ENCODE measurements at regions not wholly inside any gene's neighbourhood (a gene's known extent, or its start where the extent isn't known, plus 50 kb on each side); places are given as distances from the start of the nearest gene placed in this dataset.
"Not testable (repeated sequence)": the region's sequence is repeated elsewhere in the genome, so short reads cannot be mapped to it uniquely, and the experiment has no call there.

- ATAC-seq (ENCODE audit: low read depth in 2 of 2); H3K27me3 Mint-ChIP-seq; DNase-seq; H3K4me1 Mint-ChIP-seq; H3K4me3 Mint-ChIP-seq; H3K27ac Mint-ChIP-seq; H3K36me3 Mint-ChIP-seq: not testable (repeated sequence)
- peaks cover 0 to 15% (median 7%) of the 10 kb centered on the region in 7 donors for H3K9me3 Mint-ChIP-seq
Observed at GRCh38 chr5:174510782-174511453, 213.5 kb upstream of the MSX2 start.

GRCh38 chr5:174511714-174512253, 212.6 kb upstream of the MSX2 start:
- no peak overlapping the region for H3K27ac Mint-ChIP-seq
- H3K9me3 Mint-ChIP-seq, result peaks cover 0 to 18% (median 9%) of the 10 kb centered on the region in 7 donors
- H3K27me3 Mint-ChIP-seq, result peaks cover 0 to 5% (median 0%) of the 10 kb centered on the region in 3 donors
- DNase-seq (no peak), ATAC-seq (ENCODE audit: low read depth in 2 of 2) (no peak)
- no peak overlapping the region for H3K4me3 Mint-ChIP-seq
- H3K4me1 Mint-ChIP-seq, result no peaks in the 10 kb centered on the region
- H3K36me3 Mint-ChIP-seq, result no peaks in the 10 kb centered on the region

GRCh38 chr5:174514325-174514724, 210.1 kb upstream of the MSX2 start:
- no peaks in the 10 kb centered on the region for H3K4me1 Mint-ChIP-seq
- peaks cover 0 to 17% (median 7%) of the 10 kb centered on the region in 7 donors for H3K9me3 Mint-ChIP-seq

DNA sequence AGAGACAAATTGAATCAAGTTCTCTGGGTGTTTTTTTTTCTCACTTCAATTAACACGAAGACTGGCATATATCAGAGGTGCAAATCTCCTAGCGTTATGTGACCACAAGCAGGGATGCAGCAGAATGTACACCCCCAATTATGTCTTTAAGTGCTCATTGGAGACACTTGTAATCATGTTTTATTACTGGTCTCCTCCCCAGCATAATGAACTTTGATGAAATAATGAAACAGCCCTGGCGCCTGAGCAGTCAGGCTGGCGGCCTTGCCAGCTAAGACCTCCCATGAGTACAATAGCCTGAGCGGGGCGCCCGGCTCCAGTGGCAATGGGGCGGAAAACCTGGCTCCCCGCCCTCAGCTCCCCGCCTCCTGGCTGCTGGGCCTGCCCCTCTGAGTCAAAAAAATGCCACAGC, 209.4 kb upstream of the MSX2 start:
- H3K36me3 Mint-ChIP-seq, result no peaks in the 10 kb centered on the region
- H3K27ac Mint-ChIP-seq, result no peak overlapping the region
- H3K27me3 Mint-ChIP-seq, result no peaks in the 10 kb centered on the region
- no peak overlapping the region for H3K4me3 Mint-ChIP-seq
- DNase-seq (no peak), ATAC-seq (ENCODE audit: low read depth in 2 of 2) (no peak)
- no peaks in the 10 kb centered on the region for H3K4me1 Mint-ChIP-seq
- H3K9me3 Mint-ChIP-seq, result peaks cover 0 to 18% (median 7%) of the 10 kb centered on the region in 7 donors

More at GRCh38 chr5:174514325-174514724, 210.1 kb upstream of the MSX2 start:
- Mint-ChIP-seq H3K27ac (no peak overlapping the region), H3K36me3 (no peaks in the 10 kb centered on the region), H3K27me3 (no peaks in the 10 kb centered on the region), H3K4me3 (peak overlapping the region in 2 of 8 donors; percentile 13 to 45)
- DNase-seq (no peak), ATAC-seq (ENCODE audit: low read depth in 2 of 2) (no peak)

GRCh38 chr5:174516741-174517140, 207.6 kb upstream of the MSX2 start:
- H3K36me3 Mint-ChIP-seq, result peaks cover 0 to 6% of the 10 kb centered on the region in 2 donors
- H3K9me3 Mint-ChIP-seq, result peaks cover 0 to 14% (median 9%) of the 10 kb centered on the region in 7 donors
- peaks cover 0 to 4% (median 0%) of the 10 kb centered on the region in 3 donors for H3K4me1 Mint-ChIP-seq
- ATAC-seq (ENCODE audit: low read depth in 2 of 2) (no peak), DNase-seq (no peak)
- peaks cover 0 to 3% (median 0%) of the 10 kb centered on the region in 3 donors for H3K27me3 Mint-ChIP-seq
- no peak overlapping the region for H3K4me3 Mint-ChIP-seq
- no peak overlapping the region for H3K27ac Mint-ChIP-seq

- Mint-ChIP-seq H3K4me1 (peaks cover 0 to 4% (median 0%) of the 10 kb centered on the region in 3 donors), H3K9me3 (peaks cover 2 to 19% (median 10%) of the 10 kb centered on the region in 7 donors), H3K27ac (no peak overlapping the region), H3K4me3 (no peak overlapping the region), H3K36me3 (peaks cover 0 to 7% of the 10 kb centered on the region in 2 donors), H3K27me3 (peaks cover 0 to 11% (median 4%) of the 10 kb centered on the region in 3 donors)
- DNase-seq, result no peak
- no peak for ATAC-seq (ENCODE audit: low read depth in 2 of 2)
Observed at GRCh38 chr5:174518512-174518911, 205.9 kb upstream of the MSX2 start.

DNA sequence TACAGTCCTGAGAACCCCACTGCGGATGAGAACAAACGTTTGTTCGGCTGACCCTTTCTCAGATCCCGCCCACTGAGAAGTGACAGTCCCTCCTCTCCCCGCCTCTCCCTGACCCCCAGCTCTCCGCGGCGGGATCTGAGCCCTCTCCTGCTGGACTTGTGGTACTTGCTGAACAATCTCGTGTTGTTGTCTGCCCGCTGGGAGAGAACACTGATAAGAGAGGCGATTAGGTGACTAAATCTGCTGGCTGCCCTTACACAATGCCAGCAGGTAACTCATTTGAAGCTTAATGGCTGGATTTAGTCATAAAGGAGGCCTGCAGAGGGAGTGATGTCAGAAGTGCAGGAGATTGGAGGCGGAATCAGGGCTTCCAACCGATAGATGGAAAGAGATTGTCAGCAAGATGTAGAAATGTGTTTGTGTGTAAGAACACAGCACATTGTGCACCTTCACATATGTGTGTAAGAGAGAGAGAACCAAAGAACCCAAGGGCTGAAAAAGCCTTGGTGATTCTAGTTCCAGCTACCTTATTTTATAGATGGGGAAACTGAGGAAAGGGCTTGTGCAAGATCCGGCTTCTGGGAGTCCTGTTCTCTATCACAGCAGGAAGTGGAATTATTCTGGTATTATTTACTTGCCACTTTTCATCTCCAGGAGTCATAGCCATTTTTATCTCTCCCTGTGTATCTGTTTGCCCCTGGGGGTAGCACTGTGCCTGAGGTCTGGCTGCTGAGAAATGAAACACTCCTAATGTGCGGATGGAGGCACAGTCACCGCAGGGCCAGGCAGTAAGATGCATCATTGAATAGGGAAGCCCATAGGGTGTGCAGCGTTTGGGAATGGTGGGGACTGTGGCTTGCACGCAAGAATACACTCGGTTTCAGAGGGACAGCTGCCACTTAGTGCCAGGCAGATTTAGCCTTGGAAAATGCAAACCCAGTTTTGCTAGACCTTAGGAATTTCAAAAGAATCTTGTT, 203.7 kb upstream of the MSX2 start:
- ATAC-seq (ENCODE audit: low read depth in 2 of 2), result no peak
- Mint-ChIP-seq H3K4me1 (peaks cover 0 to 4% (median 0%) of the 10 kb centered on the region in 3 donors), H3K27ac (no peak overlapping the region)

GRCh38 chr5:174521449-174521848, 202.9 kb upstream of the MSX2 start:
- Mint-ChIP-seq H3K4me1 (peaks cover 0 to 4% (median 0%) of the 10 kb centered on the region in 3 donors), H3K36me3 (peaks cover 0 to 7% of the 10 kb centered on the region in 2 donors), H3K27ac (peak overlapping the region in 1 of 6 donors; percentile 67), H3K27me3 (peaks cover 0 to 11% (median 6%) of the 10 kb centered on the region in 3 donors), H3K4me3 (no peak overlapping the region), H3K9me3 (peaks cover 1 to 16% (median 8%) of the 10 kb centered on the region in 7 donors)
- ATAC-seq (ENCODE audit: low read depth in 2 of 2), result no peak
- no peak for DNase-seq

More for the DNA sequence above, 203.7 kb upstream of the MSX2 start:
- DNase-seq, result no peak
- Mint-ChIP-seq H3K36me3 (peaks cover 0 to 7% of the 10 kb centered on the region in 2 donors), H3K27me3 (peaks cover 0 to 11% (median 6%) of the 10 kb centered on the region in 3 donors), H3K9me3 (peaks cover 2 to 17% (median 8%) of the 10 kb centered on the region in 7 donors), H3K4me3 (no peak overlapping the region)

DNA sequence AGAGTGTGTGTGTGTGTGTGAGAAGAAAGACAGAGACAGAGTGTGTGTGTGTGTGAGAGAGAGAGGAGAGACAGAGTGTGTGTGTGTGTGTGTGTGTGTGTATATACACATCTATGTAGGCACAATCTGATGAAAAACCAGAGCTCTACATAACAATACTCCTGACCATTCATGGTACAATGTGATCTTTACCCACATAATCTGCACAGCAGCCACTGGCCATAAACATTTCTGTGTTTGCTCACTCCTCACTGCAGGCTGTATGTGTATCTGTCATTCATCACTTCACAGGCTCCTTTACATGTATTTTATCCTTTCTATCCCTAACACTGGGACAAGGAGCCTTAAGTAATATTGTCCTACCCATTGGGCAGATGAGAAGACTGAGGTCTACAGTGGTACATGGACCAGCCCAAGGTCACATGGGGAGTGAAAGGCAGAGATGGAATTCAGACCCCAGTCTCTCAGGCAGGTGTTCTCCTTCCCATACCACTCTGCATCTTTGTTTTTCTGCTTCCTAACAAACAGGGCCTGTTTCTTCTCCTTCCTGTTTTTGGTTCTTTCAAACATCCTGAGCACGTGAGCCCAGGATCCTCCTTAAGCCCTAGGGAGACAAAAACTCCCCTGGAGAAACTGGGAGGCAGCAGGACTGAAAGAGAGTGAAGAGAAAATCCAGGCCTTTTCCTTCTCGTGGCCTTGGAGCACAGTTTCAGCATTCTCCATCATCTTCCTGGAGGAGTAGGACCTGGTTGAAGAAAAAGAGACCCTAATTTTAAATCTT, 201.7 kb upstream of the MSX2 start:
- DNase-seq, result no peak
- no peak for ATAC-seq (ENCODE audit: low read depth in 2 of 2)
- no peak overlapping the region for H3K27ac Mint-ChIP-seq

GRCh38 chr5:174523311-174524071, 200.9 kb upstream of the MSX2 start:
- no peak overlapping the region for H3K27ac Mint-ChIP-seq
- ATAC-seq (ENCODE audit: low read depth in 2 of 2) (no peak), DNase-seq (no peak)
- peaks cover 0 to 7% of the 10 kb centered on the region in 2 donors for H3K36me3 Mint-ChIP-seq
- H3K4me3 Mint-ChIP-seq, result no peak overlapping the region
- H3K27me3 Mint-ChIP-seq, result peaks cover 0 to 11% (median 6%) of the 10 kb centered on the region in 3 donors
- peaks cover 0 to 4% (median 0%) of the 10 kb centered on the region in 3 donors for H3K4me1 Mint-ChIP-seq
- H3K9me3 Mint-ChIP-seq, result peaks cover 0 to 11% (median 2%) of the 10 kb centered on the region in 7 donors

More for the DNA sequence above, 201.7 kb upstream of the MSX2 start:
- Mint-ChIP-seq H3K36me3 (peaks cover 0 to 7% of the 10 kb centered on the region in 2 donors), H3K27me3 (peaks cover 0 to 11% (median 6%) of the 10 kb centered on the region in 3 donors), H3K4me3 (no peak overlapping the region), H3K9me3 (peaks cover 0 to 11% (median 2%) of the 10 kb centered on the region in 7 donors), H3K4me1 (peaks cover 0 to 4% (median 0%) of the 10 kb centered on the region in 3 donors)

GRCh38 chr5:174524351-174524750, 200.0 kb upstream of the MSX2 start:
- H3K27me3 Mint-ChIP-seq, result peaks cover 0 to 11% (median 6%) of the 10 kb centered on the region in 3 donors
- ATAC-seq (ENCODE audit: low read depth in 2 of 2) (no peak), DNase-seq (no peak)
- no peak overlapping the region for H3K4me3 Mint-ChIP-seq
- peaks cover 0 to 11% (median 2%) of the 10 kb centered on the region in 7 donors for H3K9me3 Mint-ChIP-seq
- H3K4me1 Mint-ChIP-seq, result peaks cover 0 to 4% (median 0%) of the 10 kb centered on the region in 3 donors
- H3K27ac Mint-ChIP-seq, result no peak overlapping the region
- H3K36me3 Mint-ChIP-seq, result peaks cover 0 to 7% of the 10 kb centered on the region in 2 donors

DNA sequence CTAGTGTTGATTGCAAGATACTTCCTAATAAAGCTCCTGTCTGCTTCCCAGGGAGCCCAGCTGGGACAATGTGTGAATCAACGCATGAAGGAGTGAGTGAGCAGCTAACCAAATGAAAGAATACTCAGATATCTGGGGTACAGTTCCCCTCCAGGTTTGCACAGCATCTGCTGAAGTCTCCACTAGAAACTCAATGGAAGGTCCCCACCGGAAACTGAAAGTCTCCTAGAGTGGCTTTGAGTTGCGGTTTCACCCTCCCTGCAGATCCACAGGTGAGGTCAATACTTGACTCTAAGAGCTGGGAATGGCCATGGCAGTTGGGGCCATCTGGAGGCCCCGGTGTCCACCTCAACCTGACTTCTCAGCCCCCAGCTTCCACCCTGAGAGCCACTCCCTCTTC, 198.2 kb upstream of the MSX2 start:
- Mint-ChIP-seq H3K4me3 (no peak overlapping the region), H3K9me3 (peaks cover 0 to 17% (median 3%) of the 10 kb centered on the region in 7 donors), H3K4me1 (peaks cover 0 to 4% (median 0%) of the 10 kb centered on the region in 3 donors), H3K27ac (no peak overlapping the region), H3K27me3 (peaks cover 6 to 23% (median 6%) of the 10 kb centered on the region in 3 donors), H3K36me3 (peaks cover 0 to 7% of the 10 kb centered on the region in 2 donors)
- DNase-seq (no peak), ATAC-seq (ENCODE audit: low read depth in 2 of 2) (no peak)

Measured in naive B cell (primary cell).